ENCODE measurements at regions not wholly inside any gene's neighbourhood (a gene's known extent, or its start where the extent isn't known, plus 50 kb on each side); places are given as distances from the start of the nearest gene placed in this dataset.

GRCh38 chr9:12988258-12988657, 213.4 kb downstream of the LURAP1L start:
- Histone ChIP-seq H3K27me3 (ENCODE audit: control insufficient read depth, insufficient read depth, low read length) (no peaks in the 10 kb centered on the region), H3K36me3 (ENCODE audit: control insufficient read depth, insufficient read depth, low read length) (no peaks in the 10 kb centered on the region), H3K9me3 (replicated peaks; ENCODE audit: control insufficient read depth, low read depth, low read length) (no peaks in the 10 kb centered on the region), H3K4me3 (ENCODE audit: low read length) (no peak overlapping the region), H3K27ac (ENCODE audit: low read length) (no peak overlapping the region), H3K4me1 (ENCODE audit: control insufficient read depth, insufficient read depth, low read length) (no peaks in the 10 kb centered on the region)
- DNase-seq, result peak; percentile 32
- WGBS (ENCODE audit: insufficient coverage), result no CpG with 5 or more reads among the region's 1 CpG

DNA sequence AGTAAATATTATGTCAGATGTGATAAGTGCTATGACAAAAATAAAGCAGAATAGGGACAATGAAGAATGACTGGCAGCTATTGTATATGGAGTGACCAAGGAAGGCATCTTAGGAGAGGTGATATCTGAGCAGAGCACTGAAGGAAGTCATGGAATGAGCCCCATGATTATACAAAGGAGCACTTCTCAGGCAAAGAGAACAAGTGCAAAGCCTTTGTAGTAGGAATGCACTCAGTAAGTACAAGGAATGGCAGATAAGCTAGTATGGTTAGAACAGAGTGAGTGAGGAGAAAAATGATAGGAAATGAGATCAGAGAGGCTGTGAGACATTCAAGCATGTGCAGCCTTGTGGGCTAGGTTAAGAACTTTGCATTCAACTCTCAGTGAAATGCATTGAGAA, 214.8 kb downstream of the LURAP1L start:
- Histone ChIP-seq H3K9me3 (replicated peaks; ENCODE audit: control insufficient read depth, low read depth, low read length) (no peaks in the 10 kb centered on the region), H3K36me3 (ENCODE audit: control insufficient read depth, insufficient read depth, low read length) (no peaks in the 10 kb centered on the region), H3K27ac (ENCODE audit: low read length) (no peak overlapping the region), H3K4me3 (ENCODE audit: low read length) (no peak overlapping the region), H3K27me3 (ENCODE audit: control insufficient read depth, insufficient read depth, low read length) (no peaks in the 10 kb centered on the region), H3K4me1 (ENCODE audit: control insufficient read depth, insufficient read depth, low read length) (no peaks in the 10 kb centered on the region)
- DNase-seq, result no peak

DNA sequence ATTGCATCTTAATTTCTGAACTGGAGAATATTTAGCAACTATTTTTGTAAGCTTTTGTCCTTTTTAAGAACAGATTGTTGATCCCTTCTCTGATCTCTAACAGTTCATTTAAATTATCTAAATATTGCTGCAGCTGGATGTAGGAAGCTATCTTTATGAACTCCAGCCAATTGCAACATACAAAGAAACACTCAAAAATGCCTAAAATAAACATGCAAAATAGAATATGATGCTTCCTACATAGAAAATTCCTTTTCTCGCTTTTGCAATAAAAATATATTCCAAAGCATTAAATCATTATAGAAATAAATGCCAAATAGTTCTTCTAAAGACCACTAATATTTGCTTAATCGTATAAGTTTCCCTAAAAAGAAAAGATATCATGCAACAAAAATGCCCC, 218.6 kb downstream of the LURAP1L start:
- Histone ChIP-seq H3K9me3 (replicated peaks; ENCODE audit: control insufficient read depth, low read depth, low read length) (no peaks in the 10 kb centered on the region), H3K4me3 (ENCODE audit: low read length) (no peak overlapping the region), H3K27ac (ENCODE audit: low read length) (no peak overlapping the region), H3K27me3 (ENCODE audit: control insufficient read depth, insufficient read depth, low read length) (no peaks in the 10 kb centered on the region), H3K36me3 (ENCODE audit: control insufficient read depth, insufficient read depth, low read length) (no peaks in the 10 kb centered on the region), H3K4me1 (ENCODE audit: control insufficient read depth, insufficient read depth, low read length) (no peaks in the 10 kb centered on the region)
- DNase-seq, result peak; percentile 35
- no CpG with 5 or more reads among the region's 2 CpGs for WGBS (ENCODE audit: insufficient coverage)

GRCh38 chr9:12997009-12997408, 222.2 kb downstream of the LURAP1L start:
- Histone ChIP-seq H3K4me1 (ENCODE audit: control insufficient read depth, insufficient read depth, low read length) (no peaks in the 10 kb centered on the region), H3K4me3 (ENCODE audit: low read length) (no peak overlapping the region), H3K36me3 (ENCODE audit: control insufficient read depth, insufficient read depth, low read length) (no peaks in the 10 kb centered on the region), H3K9me3 (replicated peaks; ENCODE audit: control insufficient read depth, low read depth, low read length) (no peaks in the 10 kb centered on the region), H3K27me3 (ENCODE audit: control insufficient read depth, insufficient read depth, low read length) (no peaks in the 10 kb centered on the region), H3K27ac (ENCODE audit: low read length) (no peak overlapping the region)
- WGBS (ENCODE audit: insufficient coverage), result no CpG with 5 or more reads among the region's 3 CpGs
- peak; percentile 61 for DNase-seq

DNA sequence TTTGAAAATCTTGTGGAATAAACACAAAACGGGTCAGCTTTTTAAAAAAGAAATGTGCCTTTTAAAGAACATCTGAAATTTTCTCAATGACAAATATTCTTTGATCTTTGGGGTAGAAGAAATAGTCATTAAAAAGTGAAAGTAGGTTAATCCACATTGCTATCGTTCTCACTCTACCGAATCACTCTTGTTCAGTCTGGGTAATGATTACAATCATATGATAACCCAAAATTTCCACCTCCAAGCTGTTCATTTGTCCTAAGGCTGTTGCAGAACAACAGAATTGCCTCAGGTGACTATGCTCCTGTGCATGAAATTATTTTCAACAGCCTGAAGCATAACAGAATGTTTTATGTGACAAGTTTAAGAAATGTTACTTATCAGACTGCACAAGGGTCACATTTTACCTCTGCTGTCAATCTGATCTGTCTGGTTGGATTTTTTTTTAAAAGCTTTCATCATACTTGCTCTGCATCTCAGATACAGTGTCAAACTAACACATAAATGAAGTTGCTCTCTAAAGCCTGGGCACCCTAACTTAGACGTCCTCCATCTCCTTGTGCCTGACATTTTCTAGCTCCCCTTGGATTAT, 227.3 kb downstream of the LURAP1L start:
- WGBS (ENCODE audit: insufficient coverage), result no CpG with 5 or more reads among the region's 4 CpGs
- no peak for DNase-seq
- H3K9me3 ChIP-seq (replicated peaks; ENCODE audit: control insufficient read depth, low read depth, low read length), result no peaks in the 10 kb centered on the region
- no peaks in the 10 kb centered on the region for H3K27me3 ChIP-seq (ENCODE audit: control insufficient read depth, insufficient read depth, low read length)
- H3K4me1 ChIP-seq (ENCODE audit: control insufficient read depth, insufficient read depth, low read length), result no peaks in the 10 kb centered on the region
- H3K36me3 ChIP-seq (ENCODE audit: control insufficient read depth, insufficient read depth, low read length), result no peaks in the 10 kb centered on the region
- no peak overlapping the region for H3K27ac ChIP-seq (ENCODE audit: low read length)
- H3K4me3 ChIP-seq (ENCODE audit: low read length), result no peak overlapping the region

GRCh38 chr9:13002740-13003139, 227.9 kb downstream of the LURAP1L start:
- Histone ChIP-seq H3K4me1 (ENCODE audit: control insufficient read depth, insufficient read depth, low read length) (no peaks in the 10 kb centered on the region), H3K9me3 (replicated peaks; ENCODE audit: control insufficient read depth, low read depth, low read length) (no peaks in the 10 kb centered on the region), H3K27ac (ENCODE audit: low read length) (no peak overlapping the region), H3K4me3 (ENCODE audit: low read length) (no peak overlapping the region), H3K36me3 (ENCODE audit: control insufficient read depth, insufficient read depth, low read length) (no peaks in the 10 kb centered on the region), H3K27me3 (ENCODE audit: control insufficient read depth, insufficient read depth, low read length) (no peaks in the 10 kb centered on the region)
- no CpG with 5 or more reads among the region's 2 CpGs for WGBS (ENCODE audit: insufficient coverage)
- DNase-seq, result no peak

DNA sequence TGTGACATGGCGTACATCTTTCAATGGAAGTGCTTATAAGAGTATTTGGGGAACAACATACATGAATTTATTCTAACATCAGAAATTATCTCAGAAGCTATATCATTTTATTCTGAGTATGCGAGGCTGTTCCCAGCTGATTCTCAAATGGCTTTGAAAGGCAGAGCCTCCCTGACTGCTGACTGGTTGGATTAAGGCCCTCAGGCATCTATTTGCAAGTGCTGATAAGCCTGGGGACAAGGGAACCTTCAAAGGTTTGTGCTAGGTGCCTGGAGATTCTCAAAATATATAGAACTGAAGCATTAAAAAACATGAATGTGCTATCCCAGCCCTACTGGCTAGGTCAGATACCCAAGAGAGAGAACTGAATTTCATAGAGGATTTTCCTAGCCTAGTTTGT, 235.1 kb downstream of the LURAP1L start:
- Histone ChIP-seq H3K36me3 (ENCODE audit: control insufficient read depth, insufficient read depth, low read length) (no peaks in the 10 kb centered on the region), H3K4me1 (ENCODE audit: control insufficient read depth, insufficient read depth, low read length) (no peaks in the 10 kb centered on the region), H3K9me3 (replicated peaks; ENCODE audit: control insufficient read depth, low read depth, low read length) (no peaks in the 10 kb centered on the region), H3K4me3 (ENCODE audit: low read length) (no peak overlapping the region), H3K27ac (ENCODE audit: low read length) (no peak overlapping the region), H3K27me3 (ENCODE audit: control insufficient read depth, insufficient read depth, low read length) (no peaks in the 10 kb centered on the region)
- no peak for DNase-seq
- 100% methylated on average over 1 of the region's 2 CpGs for WGBS (ENCODE audit: insufficient coverage)

DNA sequence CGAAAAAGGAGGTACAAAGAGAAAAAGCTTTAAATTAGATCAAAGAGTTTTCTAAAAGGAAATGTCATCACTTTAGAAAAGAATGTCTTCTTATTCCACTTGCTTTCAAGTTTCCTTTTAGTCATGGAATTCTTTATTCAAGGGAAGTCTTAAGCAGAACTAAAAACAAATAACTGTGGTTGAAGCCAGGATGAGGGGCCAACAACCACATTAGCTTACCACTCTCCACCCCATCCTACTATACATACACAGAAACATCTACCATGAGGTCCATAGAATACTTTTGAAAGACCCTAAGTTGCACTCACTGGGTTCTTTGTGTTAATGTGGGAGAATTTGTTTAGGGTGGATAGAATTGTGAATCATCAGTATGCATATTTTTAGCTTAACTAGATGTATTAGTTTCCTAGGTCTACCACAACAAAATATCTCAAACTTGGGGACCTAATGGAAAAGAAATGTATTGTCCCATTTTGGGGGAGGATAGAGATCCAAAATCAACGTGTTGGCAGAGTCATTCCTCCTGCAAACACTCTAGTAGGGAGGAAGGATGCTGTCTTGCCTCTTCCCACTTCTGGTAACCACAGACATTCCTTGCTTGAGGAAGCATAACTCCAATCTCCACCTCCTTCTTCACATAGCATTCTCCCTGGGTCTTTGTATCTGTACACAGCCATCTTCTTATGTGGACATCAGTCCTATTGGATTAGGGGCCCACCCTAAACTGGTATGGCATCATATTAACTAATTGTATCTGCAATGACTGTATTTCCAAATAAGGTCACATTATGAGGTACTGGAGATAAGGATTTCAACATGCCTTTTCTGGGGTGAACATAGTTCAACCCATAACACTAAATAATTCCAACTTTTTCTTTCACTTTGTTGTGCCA, 239.4 kb downstream of the LURAP1L start:
- H3K4me3 ChIP-seq (ENCODE audit: low read length), result no peak overlapping the region
- H3K9me3 ChIP-seq (replicated peaks; ENCODE audit: control insufficient read depth, low read depth, low read length), result no peaks in the 10 kb centered on the region
- no peak for DNase-seq
- H3K4me1 ChIP-seq (ENCODE audit: control insufficient read depth, insufficient read depth, low read length), result no peaks in the 10 kb centered on the region
- WGBS (ENCODE audit: insufficient coverage), result no CpG with 5 or more reads among the region's 2 CpGs
- no peak overlapping the region for H3K27ac ChIP-seq (ENCODE audit: low read length)
- H3K36me3 ChIP-seq (ENCODE audit: control insufficient read depth, insufficient read depth, low read length), result no peaks in the 10 kb centered on the region
- H3K27me3 ChIP-seq (ENCODE audit: control insufficient read depth, insufficient read depth, low read length), result no peaks in the 10 kb centered on the region

- no peak overlapping the region for H3K4me3 ChIP-seq (ENCODE audit: low read length)
- H3K9me3 ChIP-seq (replicated peaks; ENCODE audit: control insufficient read depth, low read depth, low read length), result no peaks in the 10 kb centered on the region
- H3K27ac ChIP-seq (ENCODE audit: low read length), result no peak overlapping the region
- no peaks in the 10 kb centered on the region for H3K4me1 ChIP-seq (ENCODE audit: control insufficient read depth, insufficient read depth, low read length)
- no peaks in the 10 kb centered on the region for H3K36me3 ChIP-seq (ENCODE audit: control insufficient read depth, insufficient read depth, low read length)
- H3K27me3 ChIP-seq (ENCODE audit: control insufficient read depth, insufficient read depth, low read length), result no peaks in the 10 kb centered on the region
- DNase-seq, result no peak
Measured at GRCh38 chr9:13017260-13017659, 242.4 kb downstream of the LURAP1L start.

DNA sequence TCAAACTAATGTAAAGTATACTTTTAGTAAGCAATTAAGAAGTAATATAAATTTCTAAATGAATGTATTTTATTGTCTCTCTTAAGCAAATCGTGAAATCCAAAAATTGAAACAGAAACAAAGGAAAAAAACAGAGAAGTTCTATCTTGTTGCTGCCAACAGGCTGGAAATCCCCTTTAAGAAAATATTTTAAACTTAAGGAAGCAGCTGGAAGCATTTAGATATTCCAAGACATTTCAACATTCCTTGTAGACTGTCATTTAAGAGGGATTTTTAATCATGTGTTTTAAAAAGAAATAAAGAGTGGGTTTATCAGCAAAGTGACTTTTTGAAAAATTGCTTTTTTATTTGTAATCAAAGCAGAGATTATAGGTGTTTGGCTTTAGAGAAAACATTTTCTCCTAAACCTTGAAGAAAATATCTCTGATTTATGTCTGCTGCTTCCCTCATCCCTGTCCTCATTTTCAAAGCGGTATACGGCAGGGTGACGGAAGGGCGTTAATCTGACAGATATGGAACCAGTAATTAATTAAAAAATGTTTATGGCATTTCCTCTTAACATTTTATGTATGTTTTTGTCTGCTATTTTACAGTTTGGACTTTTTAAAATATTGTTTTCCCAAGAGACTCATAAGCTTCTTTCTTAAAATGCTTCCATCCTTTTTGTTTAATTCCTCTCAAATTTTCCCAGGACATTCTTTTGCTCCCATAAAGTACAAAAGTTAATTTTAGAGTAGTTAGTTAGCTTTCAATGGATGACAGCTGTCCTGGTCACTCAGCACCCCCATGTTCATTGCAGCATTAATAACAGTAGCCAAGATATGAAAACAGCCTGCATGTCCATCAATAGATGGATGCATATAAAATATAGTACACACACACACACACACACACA, 245.6 kb downstream of the LURAP1L start:
- Histone ChIP-seq H3K27me3 (ENCODE audit: control insufficient read depth, insufficient read depth, low read length) (no peaks in the 10 kb centered on the region), H3K27ac (ENCODE audit: low read length) (peak overlapping the region; percentile 45), H3K9me3 (replicated peaks; ENCODE audit: control insufficient read depth, low read depth, low read length) (no peaks in the 10 kb centered on the region), H3K36me3 (ENCODE audit: control insufficient read depth, insufficient read depth, low read length) (no peaks in the 10 kb centered on the region), H3K4me3 (ENCODE audit: low read length) (no peak overlapping the region), H3K4me1 (ENCODE audit: control insufficient read depth, insufficient read depth, low read length) (no peaks in the 10 kb centered on the region)
- peak; percentile 84 for DNase-seq
- WGBS (ENCODE audit: insufficient coverage), result no CpG with 5 or more reads among the region's 5 CpGs
